ENCODE measurements at regions not wholly inside any gene's neighbourhood (a gene's known extent, or its start where the extent isn't known, plus 50 kb on each side); places are given as distances from the start of the nearest gene placed in this dataset.
"Not testable (repeated sequence)": the region's sequence is repeated elsewhere in the genome, so short reads cannot be mapped to it uniquely, and the experiment has no call there.

DNA sequence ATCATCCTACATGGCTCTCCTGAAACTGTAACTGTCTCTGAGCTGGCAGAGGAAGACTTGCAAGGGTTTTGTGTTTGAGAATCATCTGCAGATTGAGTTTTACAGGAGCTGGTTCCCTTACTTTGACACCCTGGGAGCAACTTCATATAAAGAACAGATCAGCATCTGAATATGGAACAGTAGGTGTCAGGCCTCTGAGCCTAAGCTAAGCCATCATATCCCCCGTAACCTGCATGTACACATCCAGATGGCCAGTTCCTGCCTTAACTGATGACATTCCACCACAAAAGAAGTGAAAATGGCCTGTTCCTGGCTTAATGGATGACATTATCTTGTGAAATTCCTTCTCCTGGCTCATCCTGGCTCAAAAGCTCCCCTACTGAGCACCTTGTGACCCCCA lies 238.1 kb upstream of the P2RY1 start:
- not testable (repeated sequence) for H3K27me3 ChIP-seq (ENCODE audit: control insufficient read depth in 1 of 2, insufficient read depth in 2 of 2, low read length in 2 of 2); H3K9ac ChIP-seq (ENCODE audit: low read depth in 1 of 2, low read length in 2 of 2); H3K4me3 ChIP-seq (ENCODE audit: low read depth in 1 of 2, low read length in 2 of 2); H3K9me3 ChIP-seq (ENCODE audit: control insufficient read depth in 1 of 2, low read length in 2 of 2); H3K36me3 ChIP-seq (ENCODE audit: control insufficient read depth in 1 of 2, insufficient read depth in 2 of 2, low read length in 2 of 2); H3K27ac ChIP-seq (ENCODE audit: low read depth, low read length)
- peaks cover 9 to 11% of the 10 kb centered on the region in 2 donors for H3K4me1 ChIP-seq (ENCODE audit: control insufficient read depth in 1 of 2, insufficient read depth in 2 of 2, low read length in 2 of 2)

DNA sequence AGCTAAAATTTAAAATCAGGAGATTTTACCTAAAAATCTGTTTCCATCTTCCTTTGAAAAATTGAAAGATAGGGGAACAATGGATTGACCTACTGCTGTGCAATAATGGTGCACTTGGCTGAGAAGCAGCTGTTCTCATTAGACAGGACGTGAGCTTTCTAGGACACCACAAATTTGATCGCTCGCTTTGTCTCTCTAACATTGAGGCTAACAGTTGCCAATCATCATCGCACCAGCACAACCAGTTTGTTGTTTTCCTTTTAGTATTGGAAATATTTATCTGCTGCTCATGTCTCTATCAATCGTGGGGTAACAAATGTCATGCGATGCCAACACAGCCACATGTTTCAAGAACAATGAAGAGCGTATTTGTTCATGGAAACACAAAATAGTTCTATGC lies 228.8 kb upstream of the P2RY1 start:
- Histone ChIP-seq H3K4me1 (ENCODE audit: control insufficient read depth in 1 of 2, insufficient read depth in 2 of 2, low read length in 2 of 2) (no peaks in the 10 kb centered on the region), H3K4me3 (ENCODE audit: low read depth in 1 of 2, low read length in 2 of 2) (no peak overlapping the region), H3K27me3 (ENCODE audit: control insufficient read depth in 1 of 2, insufficient read depth in 2 of 2, low read length in 2 of 2) (no peaks in the 10 kb centered on the region), H3K27ac (ENCODE audit: low read depth, low read length) (no peak overlapping the region), H3K9me3 (ENCODE audit: control insufficient read depth in 1 of 2, low read length in 2 of 2) (peaks cover 0 to 8% of the 10 kb centered on the region in 2 donors), H3K36me3 (ENCODE audit: control insufficient read depth in 1 of 2, insufficient read depth in 2 of 2, low read length in 2 of 2) (no peaks in the 10 kb centered on the region), H3K9ac (ENCODE audit: low read depth in 1 of 2, low read length in 2 of 2) (no peak overlapping the region)

- no peaks in the 10 kb centered on the region for H3K4me1 ChIP-seq (ENCODE audit: control insufficient read depth in 1 of 2, insufficient read depth in 2 of 2, low read length in 2 of 2)
- H3K27me3 ChIP-seq (ENCODE audit: control insufficient read depth in 1 of 2, insufficient read depth in 2 of 2, low read length in 2 of 2), result no peaks in the 10 kb centered on the region
- no peak overlapping the region for H3K4me3 ChIP-seq (ENCODE audit: low read depth in 1 of 2, low read length in 2 of 2)
- no peak overlapping the region for H3K27ac ChIP-seq (ENCODE audit: low read depth, low read length)
- no peaks in the 10 kb centered on the region for H3K36me3 ChIP-seq (ENCODE audit: control insufficient read depth in 1 of 2, insufficient read depth in 2 of 2, low read length in 2 of 2)
- H3K9ac ChIP-seq (ENCODE audit: low read depth in 1 of 2, low read length in 2 of 2), result no peak overlapping the region
- peaks cover 0 to 8% of the 10 kb centered on the region in 2 donors for H3K9me3 ChIP-seq (ENCODE audit: control insufficient read depth in 1 of 2, low read length in 2 of 2)
These were observed 227.8 kb upstream of the P2RY1 start for GRCh38 chr3:152607179-152607578.

- no peak overlapping the region for H3K9ac ChIP-seq (ENCODE audit: low read depth in 1 of 2, low read length in 2 of 2)
- no peak overlapping the region for H3K4me3 ChIP-seq (ENCODE audit: low read depth in 1 of 2, low read length in 2 of 2)
- H3K27ac ChIP-seq (ENCODE audit: low read depth, low read length), result no peak overlapping the region
- H3K9me3 ChIP-seq (ENCODE audit: control insufficient read depth in 1 of 2, low read length in 2 of 2), result peaks cover 0 to 5% of the 10 kb centered on the region in 2 donors
- no peaks in the 10 kb centered on the region for H3K27me3 ChIP-seq (ENCODE audit: control insufficient read depth in 1 of 2, insufficient read depth in 2 of 2, low read length in 2 of 2)
- H3K36me3 ChIP-seq (ENCODE audit: control insufficient read depth in 1 of 2, insufficient read depth in 2 of 2, low read length in 2 of 2), result no peaks in the 10 kb centered on the region
- no peaks in the 10 kb centered on the region for H3K4me1 ChIP-seq (ENCODE audit: control insufficient read depth in 1 of 2, insufficient read depth in 2 of 2, low read length in 2 of 2)
These were observed 226.0 kb upstream of the P2RY1 start for GRCh38 chr3:152608696-152609594.

DNA sequence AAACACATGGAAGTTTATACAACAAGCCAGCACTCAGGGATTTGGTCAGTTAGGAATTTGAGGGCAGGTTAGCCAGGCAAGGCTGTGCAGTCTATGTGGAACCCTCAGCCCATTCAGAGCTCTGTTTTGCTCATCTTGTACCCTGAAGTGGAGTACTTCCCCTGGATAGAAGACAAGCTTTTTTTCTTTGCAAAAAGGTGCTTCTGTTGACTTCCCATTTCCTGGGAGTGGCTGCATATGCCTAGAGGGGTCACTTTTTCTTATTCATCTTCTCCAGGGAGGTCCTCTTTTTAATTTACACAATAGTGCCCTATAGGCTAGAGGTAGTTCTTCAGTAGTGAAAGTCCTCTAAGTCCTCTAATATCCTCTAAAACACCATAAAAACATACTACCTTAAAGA lies 225.0 kb upstream of the P2RY1 start:
- no peak overlapping the region for H3K9ac ChIP-seq (ENCODE audit: low read depth in 1 of 2, low read length in 2 of 2)
- no peaks in the 10 kb centered on the region for H3K27me3 ChIP-seq (ENCODE audit: control insufficient read depth in 1 of 2, insufficient read depth in 2 of 2, low read length in 2 of 2)
- H3K4me3 ChIP-seq (ENCODE audit: low read depth in 1 of 2, low read length in 2 of 2), result no peak overlapping the region
- H3K4me1 ChIP-seq (ENCODE audit: control insufficient read depth in 1 of 2, insufficient read depth in 2 of 2, low read length in 2 of 2), result no peaks in the 10 kb centered on the region
- no peak overlapping the region for H3K27ac ChIP-seq (ENCODE audit: low read depth, low read length)
- no peaks in the 10 kb centered on the region for H3K36me3 ChIP-seq (ENCODE audit: control insufficient read depth in 1 of 2, insufficient read depth in 2 of 2, low read length in 2 of 2)
- H3K9me3 ChIP-seq (ENCODE audit: control insufficient read depth in 1 of 2, low read length in 2 of 2), result no peaks in the 10 kb centered on the region

- Histone ChIP-seq H3K4me3 (ENCODE audit: low read depth in 1 of 2, low read length in 2 of 2) (no peak overlapping the region), H3K27ac (ENCODE audit: low read depth, low read length) (no peak overlapping the region), H3K36me3 (ENCODE audit: control insufficient read depth in 1 of 2, insufficient read depth in 2 of 2, low read length in 2 of 2) (no peaks in the 10 kb centered on the region), H3K9ac (ENCODE audit: low read depth in 1 of 2, low read length in 2 of 2) (no peak overlapping the region), H3K9me3 (ENCODE audit: control insufficient read depth in 1 of 2, low read length in 2 of 2) (no peaks in the 10 kb centered on the region), H3K27me3 (ENCODE audit: control insufficient read depth in 1 of 2, insufficient read depth in 2 of 2, low read length in 2 of 2) (no peaks in the 10 kb centered on the region), H3K4me1 (ENCODE audit: control insufficient read depth in 1 of 2, insufficient read depth in 2 of 2, low read length in 2 of 2) (no peaks in the 10 kb centered on the region)
These were observed 224.3 kb upstream of the P2RY1 start for GRCh38 chr3:152610622-152611021.

GRCh38 chr3:152611905-152612304 lies 223.0 kb upstream of the P2RY1 start:
- Histone ChIP-seq H3K27me3 (ENCODE audit: control insufficient read depth in 1 of 2, insufficient read depth in 2 of 2, low read length in 2 of 2) (no peaks in the 10 kb centered on the region), H3K4me1 (ENCODE audit: control insufficient read depth in 1 of 2, insufficient read depth in 2 of 2, low read length in 2 of 2) (no peaks in the 10 kb centered on the region), H3K4me3 (ENCODE audit: low read depth in 1 of 2, low read length in 2 of 2) (no peak overlapping the region), H3K9ac (ENCODE audit: low read depth in 1 of 2, low read length in 2 of 2) (no peak overlapping the region), H3K9me3 (ENCODE audit: control insufficient read depth in 1 of 2, low read length in 2 of 2) (no peaks in the 10 kb centered on the region), H3K27ac (ENCODE audit: low read depth, low read length) (no peak overlapping the region), H3K36me3 (ENCODE audit: control insufficient read depth in 1 of 2, insufficient read depth in 2 of 2, low read length in 2 of 2) (no peaks in the 10 kb centered on the region)

DNA sequence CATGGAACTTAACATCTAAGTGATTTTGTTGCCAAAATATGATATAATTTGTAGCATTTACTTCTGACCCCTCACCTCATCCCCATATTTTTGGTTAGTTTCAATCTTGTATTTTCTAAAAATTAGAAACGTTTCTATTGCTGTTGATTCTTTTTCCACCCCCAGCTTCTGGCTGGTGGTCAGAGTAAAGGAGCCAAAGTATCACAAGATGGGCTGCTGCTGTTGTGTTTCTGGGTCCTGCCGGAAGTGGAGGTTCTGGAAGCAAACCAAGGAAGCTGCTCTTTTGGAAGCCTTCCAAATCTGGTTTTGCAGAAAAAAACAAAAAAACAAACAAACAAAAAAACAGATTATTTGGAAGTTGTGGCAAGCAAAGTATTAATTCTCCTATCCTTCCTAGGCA lies 221.1 kb upstream of the P2RY1 start:
- Histone ChIP-seq H3K27ac (ENCODE audit: low read depth, low read length) (no peak overlapping the region), H3K27me3 (ENCODE audit: control insufficient read depth in 1 of 2, insufficient read depth in 2 of 2, low read length in 2 of 2) (no peaks in the 10 kb centered on the region), H3K9me3 (ENCODE audit: control insufficient read depth in 1 of 2, low read length in 2 of 2) (no peaks in the 10 kb centered on the region), H3K4me3 (ENCODE audit: low read depth in 1 of 2, low read length in 2 of 2) (no peak overlapping the region), H3K4me1 (ENCODE audit: control insufficient read depth in 1 of 2, insufficient read depth in 2 of 2, low read length in 2 of 2) (no peaks in the 10 kb centered on the region), H3K9ac (ENCODE audit: low read depth in 1 of 2, low read length in 2 of 2) (no peak overlapping the region), H3K36me3 (ENCODE audit: control insufficient read depth in 1 of 2, insufficient read depth in 2 of 2, low read length in 2 of 2) (no peaks in the 10 kb centered on the region)

GRCh38 chr3:152615681-152616080 lies 219.2 kb upstream of the P2RY1 start:
- H3K36me3 ChIP-seq (ENCODE audit: control insufficient read depth in 1 of 2, insufficient read depth in 2 of 2, low read length in 2 of 2), result no peaks in the 10 kb centered on the region
- H3K27ac ChIP-seq (ENCODE audit: low read depth, low read length), result no peak overlapping the region
- no peaks in the 10 kb centered on the region for H3K27me3 ChIP-seq (ENCODE audit: control insufficient read depth in 1 of 2, insufficient read depth in 2 of 2, low read length in 2 of 2)
- H3K9ac ChIP-seq (ENCODE audit: low read depth in 1 of 2, low read length in 2 of 2), result no peak overlapping the region
- H3K9me3 ChIP-seq (ENCODE audit: control insufficient read depth in 1 of 2, low read length in 2 of 2), result no peaks in the 10 kb centered on the region
- H3K4me3 ChIP-seq (ENCODE audit: low read depth in 1 of 2, low read length in 2 of 2), result no peak overlapping the region
- H3K4me1 ChIP-seq (ENCODE audit: control insufficient read depth in 1 of 2, insufficient read depth in 2 of 2, low read length in 2 of 2), result no peaks in the 10 kb centered on the region

DNA sequence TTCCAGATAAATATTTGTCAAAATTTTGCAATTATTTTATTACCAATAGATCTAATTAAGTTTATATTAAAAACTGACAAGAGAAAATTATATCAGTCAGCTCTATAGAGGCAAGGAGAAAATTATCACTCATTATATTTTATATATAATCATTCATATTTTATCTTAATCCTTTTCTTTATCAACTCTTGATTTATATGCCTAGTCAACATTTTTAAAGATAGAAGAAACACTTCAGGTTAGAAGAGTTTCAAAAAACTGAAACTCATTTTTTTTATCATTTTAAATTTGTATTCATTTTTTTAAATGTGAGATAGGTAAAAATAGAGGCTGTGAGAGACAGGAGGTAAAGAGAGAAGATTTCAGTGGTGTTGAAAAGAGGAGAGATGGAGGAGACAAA lies 217.3 kb upstream of the P2RY1 start:
- Histone ChIP-seq H3K27me3 (ENCODE audit: control insufficient read depth in 1 of 2, insufficient read depth in 2 of 2, low read length in 2 of 2) (no peaks in the 10 kb centered on the region), H3K9me3 (ENCODE audit: control insufficient read depth in 1 of 2, low read length in 2 of 2) (no peaks in the 10 kb centered on the region), H3K4me3 (ENCODE audit: low read depth in 1 of 2, low read length in 2 of 2) (no peak overlapping the region), H3K9ac (ENCODE audit: low read depth in 1 of 2, low read length in 2 of 2) (no peak overlapping the region), H3K4me1 (ENCODE audit: control insufficient read depth in 1 of 2, insufficient read depth in 2 of 2, low read length in 2 of 2) (no peaks in the 10 kb centered on the region), H3K27ac (ENCODE audit: low read depth, low read length) (no peak overlapping the region), H3K36me3 (ENCODE audit: control insufficient read depth in 1 of 2, insufficient read depth in 2 of 2, low read length in 2 of 2) (no peaks in the 10 kb centered on the region)

Data from duodenal mucosa (tissue), 2 donors.